Parathyroid adenoma (tissue), 2 donors: ENCODE measurements at regions not wholly inside any gene's neighbourhood (a gene's known extent, or its start where the extent isn't known, plus 50 kb on each side); places are given as distances from the start of the nearest gene placed in this dataset.

ENCODE experiments used
- H2AFZ ChIP-seq: fragments of 300-600 bp; sonication (generic); one replicate; pipeline ENCODE4 v1.7.0; 2017; ENCODE audit warnings: antibody characterized with exemption, mild to moderate bottlenecking
- H3K27ac ChIP-seq: fragments of 300-600 bp; sonication (generic); one replicate; pipeline ENCODE4 v1.7.0; 2017
- H3K27me3 ChIP-seq: fragments of 300-600 bp; sonication (generic); one replicate; pipeline ENCODE4 v1.7.0; 2017; ENCODE audit warnings: low read length; ENCODE audit not compliant: control insufficient read depth, insufficient read depth
- H3K36me3 ChIP-seq: fragments of 300-600 bp; sonication (generic); one replicate; pipeline ENCODE4 v1.7.0; 2017; ENCODE audit warnings: low read length; ENCODE audit not compliant: control insufficient read depth, insufficient read depth
- H3K4me1 ChIP-seq: fragments of 300-600 bp; sonication (generic); one replicate; pipeline ENCODE4 v1.7.0; 2017; ENCODE audit warnings: control low read depth
- H3K4me2 ChIP-seq: fragments of 300-600 bp; sonication (generic); one replicate; pipeline ENCODE4 v1.7.0; 2017; ENCODE audit warnings: low read length
- H3K4me3 ChIP-seq: fragments of 300-600 bp; sonication (generic); one replicate; pipeline ENCODE4 v1.7.0; 2017; ENCODE audit warnings: low read depth, low read length
- H3K79me2 ChIP-seq: fragments of 300-600 bp; sonication (generic); one replicate; pipeline ENCODE4 v1.7.0; 2017; ENCODE audit warnings: control low read depth
- H3K9ac ChIP-seq: fragments of 300-600 bp; sonication (generic); one replicate; pipeline ENCODE4 v1.7.0; 2017; ENCODE audit warnings: mild to moderate bottlenecking
- H3K9me3 ChIP-seq: fragments of 300-600 bp; sonication (generic); one replicate; pipeline ENCODE4 v1.7.0; 2017; ENCODE audit warnings: low read length; ENCODE audit not compliant: control insufficient read depth
- CTCF ChIP-seq: fragments of 300-600 bp; sonication (generic); IDR thresholded peaks from one replicate; pipeline ENCODE4 v1.7.0; 2017; ENCODE audit warnings: antibody characterized with exemption, mild to moderate bottlenecking
- donor health status: primary hyperparathyroidism.

DNA sequence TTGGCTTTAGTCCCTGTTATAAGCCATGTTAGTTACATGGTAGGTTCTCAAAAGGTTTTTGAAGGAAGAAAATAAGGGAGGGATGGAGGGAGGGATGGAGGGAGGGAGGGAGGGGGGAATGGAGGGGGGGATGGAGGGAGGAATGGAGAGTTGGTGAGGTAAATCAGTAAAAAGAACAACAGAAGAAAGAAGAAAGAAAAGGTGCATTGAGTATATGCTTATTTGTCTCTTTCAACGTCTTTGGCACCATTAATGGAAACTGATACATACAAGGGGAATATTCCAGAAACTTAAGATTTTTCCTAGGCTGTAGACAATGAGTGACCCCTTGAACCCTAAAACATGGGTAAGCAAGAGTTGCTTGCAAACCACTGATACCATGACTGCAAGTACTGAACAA, 1056.3 kb downstream of the CDH11 start:
- Histone ChIP-seq H2AFZ (no peak overlapping the region), H3K27me3 (no peaks in the 10 kb centered on the region), H3K9me3 (no peaks in the 10 kb centered on the region), H3K36me3 (no peaks in the 10 kb centered on the region), H3K9ac (no peak overlapping the region), H3K27ac (no peak overlapping the region), H3K79me2 (no peaks in the 10 kb centered on the region), H3K4me2 (no peak overlapping the region), H3K4me3 (no peak overlapping the region), H3K4me1 (no peaks in the 10 kb centered on the region)
- no peak for TF ChIP-seq CTCF

DNA sequence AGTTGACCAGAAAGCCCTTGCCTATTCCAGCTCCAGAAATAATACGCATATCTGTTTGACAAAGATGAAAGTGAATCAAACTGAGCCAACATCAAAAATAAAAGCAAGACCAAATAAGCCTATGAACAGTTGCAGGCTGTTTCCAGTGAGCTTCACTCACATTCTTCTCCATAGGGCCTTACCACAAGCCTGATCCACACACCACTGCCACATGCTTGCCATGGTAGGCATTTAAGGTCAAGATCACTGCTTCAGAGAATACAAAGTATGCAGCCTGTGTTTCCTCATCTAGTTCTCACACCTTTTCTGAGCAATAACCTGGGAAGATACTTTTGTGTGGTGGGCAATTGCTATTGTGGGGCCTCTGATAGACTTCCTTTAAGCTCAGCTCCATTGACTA, 1060.2 kb downstream of the CDH11 start:
- no peak overlapping the region for H3K9ac ChIP-seq
- no peak overlapping the region for H2AFZ ChIP-seq
- no peaks in the 10 kb centered on the region for H3K27me3 ChIP-seq
- H3K4me1 ChIP-seq: no peaks in the 10 kb centered on the region
- no peak for TF ChIP-seq CTCF
- H3K79me2 ChIP-seq: no peaks in the 10 kb centered on the region
- H3K9me3 ChIP-seq: no peaks in the 10 kb centered on the region
- H3K4me3 ChIP-seq: no peak overlapping the region
- H3K36me3 ChIP-seq: no peaks in the 10 kb centered on the region
- no peak overlapping the region for H3K4me2 ChIP-seq
- H3K27ac ChIP-seq: no peak overlapping the region

GRCh38 chr16:64060631-64061030, 1061.2 kb downstream of the CDH11 start:
- Histone ChIP-seq H3K4me3 (no peak overlapping the region), H3K9ac (no peak overlapping the region), H2AFZ (no peak overlapping the region), H3K27ac (no peak overlapping the region), H3K4me2 (no peak overlapping the region), H3K9me3 (no peaks in the 10 kb centered on the region), H3K4me1 (no peaks in the 10 kb centered on the region), H3K79me2 (no peaks in the 10 kb centered on the region), H3K27me3 (no peaks in the 10 kb centered on the region), H3K36me3 (no peaks in the 10 kb centered on the region)
- no peak for TF ChIP-seq CTCF

GRCh38 chr16:64058685-64059084, 1063.2 kb downstream of the CDH11 start:
- no peaks in the 10 kb centered on the region for H3K27me3 ChIP-seq
- H3K79me2 ChIP-seq: no peaks in the 10 kb centered on the region
- no peak overlapping the region for H3K27ac ChIP-seq
- H3K36me3 ChIP-seq: no peaks in the 10 kb centered on the region
- H3K9ac ChIP-seq: no peak overlapping the region
- no peaks in the 10 kb centered on the region for H3K4me1 ChIP-seq
- H2AFZ ChIP-seq: no peak overlapping the region
- H3K4me3 ChIP-seq: no peak overlapping the region
- H3K4me2 ChIP-seq: no peak overlapping the region
- TF ChIP-seq CTCF: no peak
- no peaks in the 10 kb centered on the region for H3K9me3 ChIP-seq

GRCh38 chr16:64051824-64052223, 1070.0 kb downstream of the CDH11 start:
- H2AFZ ChIP-seq: no peak overlapping the region
- H3K9me3 ChIP-seq: no peaks in the 10 kb centered on the region
- H3K4me3 ChIP-seq: no peak overlapping the region
- H3K9ac ChIP-seq: no peak overlapping the region
- no peaks in the 10 kb centered on the region for H3K27me3 ChIP-seq
- H3K36me3 ChIP-seq: no peaks in the 10 kb centered on the region
- no peak overlapping the region for H3K4me2 ChIP-seq
- H3K27ac ChIP-seq: no peak overlapping the region
- no peaks in the 10 kb centered on the region for H3K4me1 ChIP-seq
- no peaks in the 10 kb centered on the region for H3K79me2 ChIP-seq
- no peak for TF ChIP-seq CTCF
